SK-N-SH (cell line): ENCODE measurements at regions not wholly inside any gene's neighbourhood (a gene's known extent, or its start where the extent isn't known, plus 50 kb on each side); places are given as distances from the start of the nearest gene placed in this dataset.

Source experiments
- ELF1 ChIP-seq: IDR thresholded peaks from 2 replicates; pipeline ENCODE4 v1.4.0; 2012
- EP300 ChIP-seq, 2 experiments: IDR thresholded peaks; 2 replicates each; pipeline versions ENCODE4 v1.4.0 to v1.6.1; 2012; ENCODE audit warnings: borderline replicate concordance in 1 of 2, low read depth in 1 of 2, low read length in 1 of 2
- FOXM1 ChIP-seq: IDR thresholded peaks from 2 replicates; pipeline ENCODE4 v1.4.0; 2012; ENCODE audit warnings: low read depth, mild to moderate bottlenecking
- GABPA ChIP-seq: IDR thresholded peaks from 2 replicates; pipeline ENCODE4 v1.4.0; 2012; ENCODE audit warnings: low read depth, mild to moderate bottlenecking
- NRF1 ChIP-seq: IDR thresholded peaks from 2 replicates; pipeline ENCODE4 v1.6.1; 2012; ENCODE audit warnings: low read depth, mild to moderate bottlenecking, low read length
- POLR2AphosphoS5 ChIP-seq: IDR thresholded peaks from 2 replicates; pipeline ENCODE4 v1.6.1; 2012; ENCODE audit warnings: low read depth, low read length
- RAD21 ChIP-seq: IDR thresholded peaks from 2 replicates; pipeline ENCODE4 v1.6.1; 2012; ENCODE audit warnings: mild to moderate bottlenecking, low read length
- SIN3A ChIP-seq: IDR thresholded peaks from 2 replicates; pipeline ENCODE4 v1.6.1; 2012; ENCODE audit warnings: low read depth, mild to moderate bottlenecking, low read length, moderate library complexity, borderline replicate concordance
- YY1 ChIP-seq: IDR thresholded peaks from 2 replicates; pipeline ENCODE4 v1.4.0; 2012; ENCODE audit warnings: low read depth, mild to moderate bottlenecking
- TF ChIP-seq, protein P1 (sequence below): fragments of 200-600 bp; sonication (generic); IDR thresholded peaks from 2 replicates; pipeline ENCODE4 v1.6.1; 2017; ENCODE audit warnings: antibody characterized with exemption, mild to moderate bottlenecking, moderate library complexity
- TF ChIP-seq, protein P2 (sequence below): IDR thresholded peaks from 2 replicates; pipeline ENCODE4 v1.4.0; 2012; ENCODE audit warnings: low read depth, borderline replicate concordance
- TF ChIP-seq, protein P3 (sequence below): IDR thresholded peaks from 2 replicates; pipeline ENCODE4 v1.4.0; 2012; ENCODE audit warnings: low read depth

DNA sequence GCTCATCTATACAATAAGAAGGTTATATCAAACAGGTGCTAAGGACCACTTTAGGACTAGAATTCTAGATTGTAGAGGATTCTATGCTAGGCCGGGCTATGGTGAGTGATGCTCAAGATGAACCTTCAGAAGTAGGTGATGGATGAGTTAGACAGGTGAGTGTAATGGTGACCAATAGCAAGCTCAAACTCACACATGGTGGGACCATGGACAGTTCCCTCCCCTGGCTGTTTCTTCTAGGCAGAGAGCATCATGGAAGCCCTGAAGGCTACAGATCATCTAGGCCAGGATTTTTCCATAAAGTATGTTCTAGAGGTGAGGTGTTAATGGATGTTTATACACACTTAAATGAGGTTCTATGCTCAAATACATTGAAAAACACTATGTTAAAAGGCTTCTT, 162.2 kb upstream of the WDR11 start:
- TF ChIP-seq NRF1 (no peak), EP300 (IDR thresholded peaks at IDR 0.05; ENCODE audit: borderline replicate concordance in 1 of 2, low read depth in 1 of 2, low read length in 1 of 2) (no peak), POLR2AphosphoS5 (no peak), RAD21 (no peak), YY1 (no peak), SIN3A (no peak), FOXM1 (no peak), GABPA (no peak), ELF1 (no peak)
- TF ChIP-seq, protein P1, sequence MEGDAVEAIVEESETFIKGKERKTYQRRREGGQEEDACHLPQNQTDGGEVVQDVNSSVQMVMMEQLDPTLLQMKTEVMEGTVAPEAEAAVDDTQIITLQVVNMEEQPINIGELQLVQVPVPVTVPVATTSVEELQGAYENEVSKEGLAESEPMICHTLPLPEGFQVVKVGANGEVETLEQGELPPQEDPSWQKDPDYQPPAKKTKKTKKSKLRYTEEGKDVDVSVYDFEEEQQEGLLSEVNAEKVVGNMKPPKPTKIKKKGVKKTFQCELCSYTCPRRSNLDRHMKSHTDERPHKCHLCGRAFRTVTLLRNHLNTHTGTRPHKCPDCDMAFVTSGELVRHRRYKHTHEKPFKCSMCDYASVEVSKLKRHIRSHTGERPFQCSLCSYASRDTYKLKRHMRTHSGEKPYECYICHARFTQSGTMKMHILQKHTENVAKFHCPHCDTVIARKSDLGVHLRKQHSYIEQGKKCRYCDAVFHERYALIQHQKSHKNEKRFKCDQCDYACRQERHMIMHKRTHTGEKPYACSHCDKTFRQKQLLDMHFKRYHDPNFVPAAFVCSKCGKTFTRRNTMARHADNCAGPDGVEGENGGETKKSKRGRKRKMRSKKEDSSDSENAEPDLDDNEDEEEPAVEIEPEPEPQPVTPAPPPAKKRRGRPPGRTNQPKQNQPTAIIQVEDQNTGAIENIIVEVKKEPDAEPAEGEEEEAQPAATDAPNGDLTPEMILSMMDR = no peak
- TF ChIP-seq, protein P2, sequence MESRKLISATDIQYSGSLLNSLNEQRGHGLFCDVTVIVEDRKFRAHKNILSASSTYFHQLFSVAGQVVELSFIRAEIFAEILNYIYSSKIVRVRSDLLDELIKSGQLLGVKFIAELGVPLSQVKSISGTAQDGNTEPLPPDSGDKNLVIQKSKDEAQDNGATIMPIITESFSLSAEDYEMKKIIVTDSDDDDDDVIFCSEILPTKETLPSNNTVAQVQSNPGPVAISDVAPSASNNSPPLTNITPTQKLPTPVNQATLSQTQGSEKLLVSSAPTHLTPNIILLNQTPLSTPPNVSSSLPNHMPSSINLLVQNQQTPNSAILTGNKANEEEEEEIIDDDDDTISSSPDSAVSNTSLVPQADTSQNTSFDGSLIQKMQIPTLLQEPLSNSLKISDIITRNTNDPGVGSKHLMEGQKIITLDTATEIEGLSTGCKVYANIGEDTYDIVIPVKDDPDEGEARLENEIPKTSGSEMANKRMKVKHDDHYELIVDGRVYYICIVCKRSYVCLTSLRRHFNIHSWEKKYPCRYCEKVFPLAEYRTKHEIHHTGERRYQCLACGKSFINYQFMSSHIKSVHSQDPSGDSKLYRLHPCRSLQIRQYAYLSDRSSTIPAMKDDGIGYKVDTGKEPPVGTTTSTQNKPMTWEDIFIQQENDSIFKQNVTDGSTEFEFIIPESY = no peak
- TF ChIP-seq, protein P3, sequence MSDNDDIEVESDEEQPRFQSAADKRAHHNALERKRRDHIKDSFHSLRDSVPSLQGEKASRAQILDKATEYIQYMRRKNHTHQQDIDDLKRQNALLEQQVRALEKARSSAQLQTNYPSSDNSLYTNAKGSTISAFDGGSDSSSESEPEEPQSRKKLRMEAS = no peak
